GM13976 (cell line): ENCODE measurements at regions not wholly inside any gene's neighbourhood (a gene's known extent, or its start where the extent isn't known, plus 50 kb on each side); places are given as distances from the start of the nearest gene placed in this dataset.

ENCODE experiments used
- DNase-seq: peaks from one replicate; pipeline ENCODE4 v3.0.0; 2012; ENCODE audit warnings: low spot score
- CTCF ChIP-seq: IDR thresholded peaks from 2 replicates; pipeline ENCODE4 v1.5.1; 2012; ENCODE audit warnings: borderline replicate concordance, mild to moderate bottlenecking; ENCODE audit not compliant: insufficient read depth; ENCODE audit errors: extremely low read depth, missing control alignments, control extremely low read depth
- in situ Hi-C: fragments of 300-500 bp; cut with MboI; formaldehyde crosslinking; loops from one replicate; pipeline ENCODE4 v1.12.0; 2022; ENCODE audit warnings: low sequenced_read_pairs, mixed read lengths, inconsistent platforms; ENCODE audit not compliant: unreplicated experiment

GRCh38 chr5:71877511-71877910 is 158.4 kb downstream of the CARTPT start:
- no peak for DNase-seq
- in situ Hi-C loops, result no loop called here
- TF ChIP-seq CTCF, result no peak

GRCh38 chr5:71880536-71880935 is 161.5 kb downstream of the CARTPT start:
- in situ Hi-C loops, result no loop called here
- TF ChIP-seq CTCF, result no peak
- DNase-seq, result no peak

GRCh38 chr5:71882826-71883741 is 164.0 kb downstream of the CARTPT start:
- DNase-seq, result no peak
- no peak for TF ChIP-seq CTCF
- in situ Hi-C loops, result no loop called here

GRCh38 chr5:71883742-71884103 is 164.6 kb downstream of the CARTPT start:
- DNase-seq, result no peak
- TF ChIP-seq CTCF, result no peak
- in situ Hi-C loops, result no loop called here

GRCh38 chr5:71884926-71885325 is 165.9 kb downstream of the CARTPT start:
- in situ Hi-C loops, result no loop called here
- no peak for TF ChIP-seq CTCF
- DNase-seq, result no peak

GRCh38 chr5:71886406-71886805 is 167.3 kb downstream of the CARTPT start:
- in situ Hi-C loops, result no loop called here
- no peak for DNase-seq
- TF ChIP-seq CTCF, result no peak
